SK-N-SH treated with all-trans-retinoic acid at 6 μM for 48 hours (cell line): ENCODE measurements at regions not wholly inside any gene's neighbourhood (a gene's known extent, or its start where the extent isn't known, plus 50 kb on each side); places are given as distances from the start of the nearest gene placed in this dataset.

Experiments
- ATAC-seq: fragments of 200-7000 bp; cut with Tn5 transposase; 3 replicates; pipeline ENCODE4 v1.9.1; 2020; ENCODE audit warnings: mild to moderate bottlenecking, moderate library complexity
- ARNTL ChIP-seq: fragments of 450-650 bp; formaldehyde crosslinking; IDR thresholded peaks from 2 replicates; pipeline ENCODE4 v1.5.0; 2020; ENCODE audit warnings: low read depth, mild to moderate bottlenecking, moderate library complexity, borderline replicate concordance
- BACH2 ChIP-seq: fragments of 250-450 bp; sonication (Bioruptor Pico); IDR thresholded peaks from 2 replicates; pipeline ENCODE4 v1.9.0; 2021; ENCODE audit warnings: mild to moderate bottlenecking, borderline replicate concordance
- CSDC2 ChIP-seq: fragments of 250-450 bp; sonication (Bioruptor Pico); IDR thresholded peaks from 2 replicates; pipeline ENCODE4 v1.5.0; 2020; ENCODE audit warnings: mild to moderate bottlenecking, moderate library complexity
- ESRRG ChIP-seq: fragments of 250-450 bp; sonication (Bioruptor Pico); IDR thresholded peaks from 2 replicates; pipeline ENCODE4 v1.6.1; 2021; ENCODE audit warnings: mild to moderate bottlenecking
- GLIS3 ChIP-seq: fragments of 250-450 bp; sonication (Bioruptor Pico); IDR thresholded peaks from 2 replicates; pipeline ENCODE4 v1.5.0; 2020; ENCODE audit warnings: mild to moderate bottlenecking, moderate library complexity
- OSR1 ChIP-seq: fragments of 250-450 bp; sonication (Bioruptor Pico); IDR thresholded peaks from 2 replicates; pipeline ENCODE4 v1.8.0; 2022; ENCODE audit warnings: moderate library complexity, mild to moderate bottlenecking, inconsistent platforms
- PPARA ChIP-seq: fragments of 250-450 bp; sonication (Bioruptor Pico); IDR thresholded peaks from 2 replicates; pipeline ENCODE4 v1.5.0; 2020; ENCODE audit warnings: mild to moderate bottlenecking, borderline replicate concordance
- SNAI2 ChIP-seq: fragments of 250-450 bp; sonication (Bioruptor Pico); IDR thresholded peaks from 2 replicates; pipeline ENCODE4 v1.5.0; 2020; ENCODE audit warnings: mild to moderate bottlenecking, moderate library complexity
- TCF4 ChIP-seq: fragments of 250-450 bp; sonication (Bioruptor Pico); IDR thresholded peaks from 2 replicates; pipeline ENCODE4 v1.8.0; 2021; ENCODE audit warnings: mild to moderate bottlenecking, moderate library complexity, borderline replicate concordance
- TOX ChIP-seq: fragments of 250-450 bp; sonication (Bioruptor Pico); IDR thresholded peaks from 2 replicates; pipeline ENCODE4 v1.8.0; 2021; ENCODE audit warnings: mild to moderate bottlenecking, moderate library complexity, borderline replicate concordance
- ZC3H10 ChIP-seq: fragments of 250-450 bp; sonication (Bioruptor Pico); IDR thresholded peaks from 2 replicates; pipeline ENCODE4 v1.5.1; 2021; ENCODE audit warnings: mild to moderate bottlenecking, moderate library complexity
- ZFP3 ChIP-seq: fragments of 250-450 bp; sonication (Bioruptor Pico); IDR thresholded peaks from 2 replicates; pipeline ENCODE4 v1.5.0; 2020; ENCODE audit warnings: mild to moderate bottlenecking, moderate library complexity
- ZFP30 ChIP-seq: fragments of 450-650 bp; formaldehyde crosslinking; IDR thresholded peaks from 2 replicates; pipeline ENCODE4 v1.5.0; 2022; ENCODE audit warnings: mild to moderate bottlenecking, moderate library complexity
- ZNF565 ChIP-seq: fragments of 450-650 bp; formaldehyde crosslinking; conservative IDR thresholded peaks from 2 replicates; pipeline ENCODE4 v1.5.0; 2020; ENCODE audit warnings: low read depth, mild to moderate bottlenecking, moderate library complexity
- ZNF70 ChIP-seq: fragments of 450-650 bp; formaldehyde crosslinking; IDR thresholded peaks from 2 replicates; pipeline ENCODE4 v1.5.0; 2020; ENCODE audit warnings: mild to moderate bottlenecking, moderate library complexity
- ZNF8 ChIP-seq: fragments of 450-650 bp; formaldehyde crosslinking; IDR thresholded peaks from 2 replicates; pipeline ENCODE4 v1.5.0; 2020; ENCODE audit warnings: mild to moderate bottlenecking, moderate library complexity
- TF ChIP-seq, protein P1 (sequence below): fragments of 250-450 bp; sonication (Bioruptor Pico); IDR thresholded peaks from 2 replicates; pipeline ENCODE4 v1.8.0; 2020; ENCODE audit warnings: mild to moderate bottlenecking, moderate library complexity, borderline replicate concordance
- TF ChIP-seq, protein P2 (sequence below): fragments of 250-450 bp; sonication (Bioruptor Pico); IDR thresholded peaks from 2 replicates; pipeline ENCODE4 v1.5.1; 2021; ENCODE audit warnings: mild to moderate bottlenecking, moderate library complexity
- TF ChIP-seq, protein P3 (sequence below): fragments of 250-450 bp; sonication (Bioruptor Pico); IDR thresholded peaks from 2 replicates; pipeline ENCODE4 v1.5.1; 2020; ENCODE audit warnings: low read depth, mild to moderate bottlenecking, moderate library complexity
- TF ChIP-seq, protein P4 (sequence below): fragments of 250-450 bp; sonication (Bioruptor Pico); IDR thresholded peaks from 2 replicates; pipeline ENCODE4 v1.5.0; 2020; ENCODE audit warnings: mild to moderate bottlenecking, moderate library complexity
- TF ChIP-seq, protein P5 (sequence below): fragments of 250-450 bp; sonication (Bioruptor Pico); IDR thresholded peaks from 2 replicates; pipeline ENCODE4 v1.8.0; 2021; ENCODE audit warnings: low read depth, mild to moderate bottlenecking, moderate library complexity, borderline replicate concordance

DNA sequence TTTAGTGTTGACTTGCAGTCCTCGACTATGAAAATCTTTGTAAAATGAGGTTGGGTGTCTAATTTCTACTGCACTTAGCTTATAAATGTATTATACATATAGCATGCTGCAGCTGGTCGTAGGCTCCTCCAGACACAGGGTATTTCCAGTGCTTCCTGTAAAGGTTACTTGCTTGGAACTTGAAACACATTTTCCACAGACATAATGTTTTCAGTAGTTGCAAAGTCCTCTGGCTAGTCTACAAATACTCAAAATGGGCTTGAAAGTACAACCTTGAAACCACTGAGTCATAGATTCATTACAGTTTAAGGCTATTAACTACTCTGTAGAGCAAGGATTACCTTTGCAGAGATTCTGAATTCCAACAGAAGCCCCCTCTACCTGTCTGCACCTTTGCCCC is 464.1 kb downstream of the RAP2B start:
- ATAC-seq = no peak
- TF ChIP-seq CSDC2 (no peak), ZFP30 (CRISPR knock-in tag) (no peak)

DNA sequence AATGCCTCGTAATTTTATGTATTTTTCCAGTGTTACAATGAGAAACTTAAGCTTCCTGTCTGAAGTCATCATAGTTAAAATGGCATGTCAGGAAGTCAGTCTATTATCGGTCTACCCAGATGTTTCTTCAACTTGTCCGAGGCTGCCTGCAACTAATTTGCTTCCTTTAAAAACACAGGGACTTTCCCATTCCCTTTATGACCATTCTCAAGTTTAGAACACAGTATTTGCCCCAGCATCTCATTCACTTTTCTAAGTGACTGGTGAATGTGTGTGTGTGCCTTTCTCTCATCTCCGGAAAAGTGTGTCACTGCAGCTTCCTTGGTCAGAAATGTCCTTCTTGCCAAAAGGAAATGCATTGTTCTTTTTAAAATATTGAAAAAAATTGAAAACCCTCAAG is 466.6 kb downstream of the RAP2B start:
- TF ChIP-seq, protein P1, sequence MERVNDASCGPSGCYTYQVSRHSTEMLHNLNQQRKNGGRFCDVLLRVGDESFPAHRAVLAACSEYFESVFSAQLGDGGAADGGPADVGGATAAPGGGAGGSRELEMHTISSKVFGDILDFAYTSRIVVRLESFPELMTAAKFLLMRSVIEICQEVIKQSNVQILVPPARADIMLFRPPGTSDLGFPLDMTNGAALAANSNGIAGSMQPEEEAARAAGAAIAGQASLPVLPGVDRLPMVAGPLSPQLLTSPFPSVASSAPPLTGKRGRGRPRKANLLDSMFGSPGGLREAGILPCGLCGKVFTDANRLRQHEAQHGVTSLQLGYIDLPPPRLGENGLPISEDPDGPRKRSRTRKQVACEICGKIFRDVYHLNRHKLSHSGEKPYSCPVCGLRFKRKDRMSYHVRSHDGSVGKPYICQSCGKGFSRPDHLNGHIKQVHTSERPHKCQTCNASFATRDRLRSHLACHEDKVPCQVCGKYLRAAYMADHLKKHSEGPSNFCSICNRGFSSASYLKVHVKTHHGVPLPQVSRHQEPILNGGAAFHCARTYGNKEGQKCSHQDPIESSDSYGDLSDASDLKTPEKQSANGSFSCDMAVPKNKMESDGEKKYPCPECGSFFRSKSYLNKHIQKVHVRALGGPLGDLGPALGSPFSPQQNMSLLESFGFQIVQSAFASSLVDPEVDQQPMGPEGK (CRISPR knock-in tag) = no peak
- TF ChIP-seq, protein P2, sequence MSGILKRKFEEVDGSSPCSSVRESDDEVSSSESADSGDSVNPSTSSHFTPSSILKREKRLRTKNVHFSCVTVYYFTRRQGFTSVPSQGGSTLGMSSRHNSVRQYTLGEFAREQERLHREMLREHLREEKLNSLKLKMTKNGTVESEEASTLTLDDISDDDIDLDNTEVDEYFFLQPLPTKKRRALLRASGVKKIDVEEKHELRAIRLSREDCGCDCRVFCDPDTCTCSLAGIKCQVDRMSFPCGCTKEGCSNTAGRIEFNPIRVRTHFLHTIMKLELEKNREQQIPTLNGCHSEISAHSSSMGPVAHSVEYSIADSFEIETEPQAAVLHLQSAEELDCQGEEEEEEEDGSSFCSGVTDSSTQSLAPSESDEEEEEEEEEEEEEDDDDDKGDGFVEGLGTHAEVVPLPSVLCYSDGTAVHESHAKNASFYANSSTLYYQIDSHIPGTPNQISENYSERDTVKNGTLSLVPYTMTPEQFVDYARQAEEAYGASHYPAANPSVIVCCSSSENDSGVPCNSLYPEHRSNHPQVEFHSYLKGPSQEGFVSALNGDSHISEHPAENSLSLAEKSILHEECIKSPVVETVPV = no peak
- TF ChIP-seq ZNF565 (CRISPR knock-in tag) (no peak), ZNF70 (CRISPR knock-in tag) (no peak), PPARA (no peak), ZNF8 (CRISPR knock-in tag) (no peak), GLIS3 (CRISPR knock-in tag) (no peak), ZFP3 (CRISPR knock-in tag) (no peak), ZFP30 (CRISPR knock-in tag) (no peak), ARNTL (CRISPR knock-in tag) (no peak), SNAI2 (no peak), OSR1 (CRISPR knock-in tag) (no peak)
- TF ChIP-seq, protein P3, sequence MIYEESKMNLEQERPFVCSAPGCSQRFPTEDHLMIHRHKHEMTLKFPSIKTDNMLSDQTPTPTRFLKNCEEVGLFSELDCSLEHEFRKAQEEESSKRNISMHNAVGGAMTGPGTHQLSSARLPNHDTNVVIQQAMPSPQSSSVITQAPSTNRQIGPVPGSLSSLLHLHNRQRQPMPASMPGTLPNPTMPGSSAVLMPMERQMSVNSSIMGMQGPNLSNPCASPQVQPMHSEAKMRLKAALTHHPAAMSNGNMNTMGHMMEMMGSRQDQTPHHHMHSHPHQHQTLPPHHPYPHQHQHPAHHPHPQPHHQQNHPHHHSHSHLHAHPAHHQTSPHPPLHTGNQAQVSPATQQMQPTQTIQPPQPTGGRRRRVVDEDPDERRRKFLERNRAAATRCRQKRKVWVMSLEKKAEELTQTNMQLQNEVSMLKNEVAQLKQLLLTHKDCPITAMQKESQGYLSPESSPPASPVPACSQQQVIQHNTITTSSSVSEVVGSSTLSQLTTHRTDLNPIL = no peak
- TF ChIP-seq, protein P4, sequence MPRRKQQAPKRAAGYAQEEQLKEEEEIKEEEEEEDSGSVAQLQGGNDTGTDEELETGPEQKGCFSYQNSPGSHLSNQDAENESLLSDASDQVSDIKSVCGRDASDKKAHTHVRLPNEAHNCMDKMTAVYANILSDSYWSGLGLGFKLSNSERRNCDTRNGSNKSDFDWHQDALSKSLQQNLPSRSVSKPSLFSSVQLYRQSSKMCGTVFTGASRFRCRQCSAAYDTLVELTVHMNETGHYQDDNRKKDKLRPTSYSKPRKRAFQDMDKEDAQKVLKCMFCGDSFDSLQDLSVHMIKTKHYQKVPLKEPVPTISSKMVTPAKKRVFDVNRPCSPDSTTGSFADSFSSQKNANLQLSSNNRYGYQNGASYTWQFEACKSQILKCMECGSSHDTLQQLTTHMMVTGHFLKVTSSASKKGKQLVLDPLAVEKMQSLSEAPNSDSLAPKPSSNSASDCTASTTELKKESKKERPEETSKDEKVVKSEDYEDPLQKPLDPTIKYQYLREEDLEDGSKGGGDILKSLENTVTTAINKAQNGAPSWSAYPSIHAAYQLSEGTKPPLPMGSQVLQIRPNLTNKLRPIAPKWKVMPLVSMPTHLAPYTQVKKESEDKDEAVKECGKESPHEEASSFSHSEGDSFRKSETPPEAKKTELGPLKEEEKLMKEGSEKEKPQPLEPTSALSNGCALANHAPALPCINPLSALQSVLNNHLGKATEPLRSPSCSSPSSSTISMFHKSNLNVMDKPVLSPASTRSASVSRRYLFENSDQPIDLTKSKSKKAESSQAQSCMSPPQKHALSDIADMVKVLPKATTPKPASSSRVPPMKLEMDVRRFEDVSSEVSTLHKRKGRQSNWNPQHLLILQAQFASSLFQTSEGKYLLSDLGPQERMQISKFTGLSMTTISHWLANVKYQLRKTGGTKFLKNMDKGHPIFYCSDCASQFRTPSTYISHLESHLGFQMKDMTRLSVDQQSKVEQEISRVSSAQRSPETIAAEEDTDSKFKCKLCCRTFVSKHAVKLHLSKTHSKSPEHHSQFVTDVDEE (CRISPR knock-in tag) = no peak
- no peak for ATAC-seq

DNA sequence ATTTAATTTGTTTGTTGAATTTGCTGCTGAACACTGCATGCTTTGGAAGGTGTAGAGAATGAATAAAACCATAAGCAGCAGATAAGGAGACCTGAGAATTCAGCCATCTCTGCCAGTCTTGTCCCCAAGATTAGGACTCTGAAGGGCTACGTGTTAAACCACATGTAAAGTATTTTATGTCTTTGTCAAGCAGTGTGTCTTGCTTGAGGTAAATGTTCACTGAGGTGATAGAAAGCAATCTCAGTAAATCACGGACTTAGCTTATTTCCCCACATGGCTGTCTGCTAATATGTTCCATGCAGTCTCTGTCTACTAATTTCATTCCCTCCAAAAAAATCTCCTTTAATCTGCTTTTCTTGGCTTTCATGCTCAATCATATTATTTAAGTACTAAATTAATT is 467.1 kb downstream of the RAP2B start:
- TF ChIP-seq TCF4 = no peak
- TF ChIP-seq TOX (CRISPR knock-in tag) = no peak
- no peak for TF ChIP-seq ESRRG (CRISPR knock-in tag)
- no peak for ATAC-seq

DNA sequence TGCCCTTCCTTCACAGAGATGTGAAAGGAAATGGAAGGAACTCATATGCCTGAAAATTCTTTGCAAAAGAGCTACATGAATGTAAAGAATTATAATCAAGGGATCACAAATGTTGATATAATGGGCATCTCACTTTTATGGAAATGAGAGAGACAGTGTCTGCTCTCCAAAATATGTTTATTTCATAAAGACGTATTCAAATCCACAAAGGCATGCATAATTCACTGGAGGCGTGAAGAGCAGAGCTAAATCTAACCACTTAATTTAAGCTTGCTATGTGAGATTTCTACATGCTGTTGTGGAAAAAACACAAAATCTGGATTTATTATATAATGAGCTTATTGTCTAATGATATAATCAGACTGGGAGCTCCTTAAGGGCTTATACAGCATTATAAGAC is 469.1 kb downstream of the RAP2B start:
- TF ChIP-seq ZNF565 (CRISPR knock-in tag) (no peak), ZNF70 (CRISPR knock-in tag) (no peak), BACH2 (CRISPR knock-in tag) (no peak), ZC3H10 (no peak), PPARA (no peak), ZFP3 (CRISPR knock-in tag) (no peak), TCF4 (no peak), OSR1 (CRISPR knock-in tag) (no peak), ARNTL (CRISPR knock-in tag) (no peak), SNAI2 (no peak)
- TF ChIP-seq, protein P2 = no peak
- TF ChIP-seq, protein P1 (CRISPR knock-in tag) = no peak
- TF ChIP-seq, protein P5, sequence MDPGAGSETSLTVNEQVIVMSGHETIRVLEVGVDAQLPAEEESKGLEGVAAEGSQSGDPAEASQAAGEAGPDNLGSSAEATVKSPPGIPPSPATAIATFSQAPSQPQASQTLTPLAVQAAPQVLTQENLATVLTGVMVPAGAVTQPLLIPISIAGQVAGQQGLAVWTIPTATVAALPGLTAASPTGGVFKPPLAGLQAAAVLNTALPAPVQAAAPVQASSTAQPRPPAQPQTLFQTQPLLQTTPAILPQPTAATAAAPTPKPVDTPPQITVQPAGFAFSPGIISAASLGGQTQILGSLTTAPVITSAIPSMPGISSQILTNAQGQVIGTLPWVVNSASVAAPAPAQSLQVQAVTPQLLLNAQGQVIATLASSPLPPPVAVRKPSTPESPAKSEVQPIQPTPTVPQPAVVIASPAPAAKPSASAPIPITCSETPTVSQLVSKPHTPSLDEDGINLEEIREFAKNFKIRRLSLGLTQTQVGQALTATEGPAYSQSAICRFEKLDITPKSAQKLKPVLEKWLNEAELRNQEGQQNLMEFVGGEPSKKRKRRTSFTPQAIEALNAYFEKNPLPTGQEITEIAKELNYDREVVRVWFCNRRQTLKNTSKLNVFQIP = no peak
- TF ChIP-seq, protein P3 = no peak
- TF ChIP-seq, all 23 proteins: peak for 0
- no peak for ATAC-seq
